GM12875 (cell line): ENCODE measurements at regions not wholly inside any gene's neighbourhood (a gene's known extent, or its start where the extent isn't known, plus 50 kb on each side); places are given as distances from the start of the nearest gene placed in this dataset.

Experiments used
- H3K4me3 ChIP-seq: one replicate; pipeline ENCODE4 v1.5.1; 2011; ENCODE audit warnings: low read depth, low read length, control low read depth
- CTCF ChIP-seq: IDR thresholded peaks from 2 replicates; pipeline ENCODE4 v1.5.1; 2011; ENCODE audit warnings: low read depth, mild to moderate bottlenecking, control low read depth, inconsistent platforms, low read length, moderate library complexity, borderline replicate concordance; ENCODE audit not compliant: insufficient read depth

- no peak for TF ChIP-seq CTCF
- no peak overlapping the region for H3K4me3 ChIP-seq
Observed at GRCh38 chr5:176711883-176712282, 64.6 kb downstream of the TSPAN17 start.

GRCh38 chr5:176712546-176713304, 65.4 kb downstream of the TSPAN17 start:
- no peak overlapping the region for H3K4me3 ChIP-seq
- no peak for TF ChIP-seq CTCF

GRCh38 chr5:176713409-176713808, 66.1 kb downstream of the TSPAN17 start:
- TF ChIP-seq CTCF, result no peak
- no peak overlapping the region for H3K4me3 ChIP-seq

GRCh38 chr5:176714067-176714466, 66.8 kb downstream of the TSPAN17 start:
- TF ChIP-seq CTCF, result no peak
- no peak overlapping the region for H3K4me3 ChIP-seq

- no peak overlapping the region for H3K4me3 ChIP-seq
- no peak for TF ChIP-seq CTCF
Observed at GRCh38 chr5:176716320-176716719, 69.0 kb downstream of the TSPAN17 start.

GRCh38 chr5:176719113-176719739, 71.9 kb downstream of the TSPAN17 start:
- H3K4me3 ChIP-seq, result no peak overlapping the region
- TF ChIP-seq CTCF, result no peak

- no peak overlapping the region for H3K4me3 ChIP-seq
Observed at GRCh38 chr5:176721509-176721908, 74.2 kb downstream of the TSPAN17 start.

More at GRCh38 chr5:176721509-176721908, 74.2 kb downstream of the TSPAN17 start:
- no peak for TF ChIP-seq CTCF
